ENCODE measurements at regions not wholly inside any gene's neighbourhood (a gene's known extent, or its start where the extent isn't known, plus 50 kb on each side); places are given as distances from the start of the nearest gene placed in this dataset.

DNA sequence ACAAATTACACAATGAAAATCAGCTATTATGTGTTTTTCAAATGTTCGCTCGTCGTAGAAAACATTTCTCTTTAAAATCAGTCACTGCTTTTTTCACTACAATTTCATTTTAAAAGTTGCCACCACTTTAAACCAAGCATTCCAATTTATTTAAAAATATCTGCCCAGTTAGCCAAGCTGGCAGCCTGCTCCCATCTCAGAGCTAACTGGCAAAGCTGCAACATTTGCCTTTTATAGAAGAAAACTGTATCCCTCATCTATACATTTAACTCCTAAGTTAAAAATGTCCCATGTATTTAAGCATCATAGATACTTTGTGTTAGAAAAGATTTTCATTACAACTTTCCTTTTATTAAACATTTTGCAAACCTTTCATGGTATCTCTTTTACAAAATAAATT lies 294.9 kb upstream of the ADAMTS16 start:
- no peaks in the 10 kb centered on the region for H3K4me1 ChIP-seq
- DNase-seq, result no peak
- no peak for TF ChIP-seq POLR2A (IDR thresholded peaks at IDR 0.05)
- TF ChIP-seq, protein P1, sequence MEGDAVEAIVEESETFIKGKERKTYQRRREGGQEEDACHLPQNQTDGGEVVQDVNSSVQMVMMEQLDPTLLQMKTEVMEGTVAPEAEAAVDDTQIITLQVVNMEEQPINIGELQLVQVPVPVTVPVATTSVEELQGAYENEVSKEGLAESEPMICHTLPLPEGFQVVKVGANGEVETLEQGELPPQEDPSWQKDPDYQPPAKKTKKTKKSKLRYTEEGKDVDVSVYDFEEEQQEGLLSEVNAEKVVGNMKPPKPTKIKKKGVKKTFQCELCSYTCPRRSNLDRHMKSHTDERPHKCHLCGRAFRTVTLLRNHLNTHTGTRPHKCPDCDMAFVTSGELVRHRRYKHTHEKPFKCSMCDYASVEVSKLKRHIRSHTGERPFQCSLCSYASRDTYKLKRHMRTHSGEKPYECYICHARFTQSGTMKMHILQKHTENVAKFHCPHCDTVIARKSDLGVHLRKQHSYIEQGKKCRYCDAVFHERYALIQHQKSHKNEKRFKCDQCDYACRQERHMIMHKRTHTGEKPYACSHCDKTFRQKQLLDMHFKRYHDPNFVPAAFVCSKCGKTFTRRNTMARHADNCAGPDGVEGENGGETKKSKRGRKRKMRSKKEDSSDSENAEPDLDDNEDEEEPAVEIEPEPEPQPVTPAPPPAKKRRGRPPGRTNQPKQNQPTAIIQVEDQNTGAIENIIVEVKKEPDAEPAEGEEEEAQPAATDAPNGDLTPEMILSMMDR (IDR thresholded peaks at IDR 0.05), result no peak
- H3K4me3 ChIP-seq, result no peak overlapping the region
- H3K36me3 ChIP-seq, result no peaks in the 10 kb centered on the region
- no peaks in the 10 kb centered on the region for H3K9me3 ChIP-seq
- no peaks in the 10 kb centered on the region for H3K27me3 ChIP-seq
- H3K27ac ChIP-seq, result no peak overlapping the region

DNA sequence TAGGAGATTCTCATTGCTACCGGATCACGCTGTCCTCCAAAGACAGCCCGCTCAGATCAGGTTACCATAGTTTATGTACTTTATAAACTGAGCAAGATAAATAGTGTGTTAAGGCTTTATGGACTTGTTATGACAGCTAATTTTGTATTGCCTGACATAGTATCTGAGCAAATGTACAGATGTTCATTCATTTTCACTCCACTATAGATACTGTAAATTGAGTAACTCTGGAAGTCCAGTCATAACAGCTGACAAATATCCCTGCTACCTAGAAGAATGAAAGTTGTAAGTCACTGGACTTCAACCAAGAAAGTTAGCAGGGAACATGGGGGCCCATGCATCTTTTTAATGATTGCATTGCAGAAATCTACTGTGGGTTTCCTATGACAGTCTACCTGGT lies 292.4 kb upstream of the ADAMTS16 start:
- H3K27ac ChIP-seq, result no peak overlapping the region
- DNase-seq, result no peak
- H3K36me3 ChIP-seq, result no peaks in the 10 kb centered on the region
- no peak overlapping the region for H3K4me3 ChIP-seq
- H3K27me3 ChIP-seq, result no peaks in the 10 kb centered on the region
- H3K9me3 ChIP-seq, result no peaks in the 10 kb centered on the region
- H3K4me1 ChIP-seq, result no peaks in the 10 kb centered on the region
- TF ChIP-seq POLR2A (IDR thresholded peaks at IDR 0.05), result no peak
- TF ChIP-seq, protein P1 (IDR thresholded peaks at IDR 0.05), result no peak

DNA sequence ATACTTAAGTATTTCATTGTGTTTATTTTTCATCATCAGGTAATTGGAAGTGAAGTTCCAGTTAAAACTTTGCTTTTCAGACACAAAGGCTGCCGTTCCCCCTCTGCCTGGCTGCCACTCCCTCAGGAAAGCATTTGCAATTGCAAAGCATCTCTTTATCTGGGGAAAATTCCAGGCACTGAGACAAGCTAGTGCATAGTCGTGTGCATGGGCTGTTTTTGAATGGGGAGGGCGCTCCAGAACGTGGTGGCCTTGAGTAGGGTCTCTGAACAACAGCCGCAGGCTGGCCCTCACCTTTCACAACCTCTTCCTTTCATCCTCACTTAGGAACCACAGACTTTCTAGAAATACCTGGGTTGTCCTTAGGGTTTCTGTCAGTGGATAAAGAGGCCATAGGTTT lies 285.1 kb upstream of the ADAMTS16 start:
- no peaks in the 10 kb centered on the region for H3K36me3 ChIP-seq
- no peak overlapping the region for H3K27ac ChIP-seq
- no peaks in the 10 kb centered on the region for H3K9me3 ChIP-seq
- H3K4me1 ChIP-seq, result no peaks in the 10 kb centered on the region
- DNase-seq, result no peak
- TF ChIP-seq, protein P1 (IDR thresholded peaks at IDR 0.05), result no peak
- TF ChIP-seq POLR2A (IDR thresholded peaks at IDR 0.05), result no peak
- H3K27me3 ChIP-seq, result no peaks in the 10 kb centered on the region
- no peak overlapping the region for H3K4me3 ChIP-seq

DNA sequence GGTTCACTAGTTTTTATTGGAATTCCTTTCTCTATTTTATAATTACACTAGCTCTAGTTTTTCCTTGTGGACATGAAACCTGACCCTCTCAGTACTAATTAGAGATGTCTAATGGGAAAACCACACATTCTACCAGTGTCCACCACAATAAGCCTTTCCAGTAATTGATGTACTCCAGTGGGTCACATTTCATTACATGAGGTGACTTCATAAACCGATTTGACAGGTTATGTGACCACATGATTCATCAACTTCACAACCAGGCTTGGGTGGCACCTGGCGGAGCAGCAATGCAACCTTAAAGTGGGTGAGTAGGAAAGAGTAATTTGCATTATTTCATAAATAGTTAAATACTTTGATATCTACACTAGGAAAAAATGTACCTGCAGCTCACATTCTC lies 284.2 kb upstream of the ADAMTS16 start:
- Histone ChIP-seq H3K4me3 (no peak overlapping the region), H3K9me3 (no peaks in the 10 kb centered on the region), H3K27ac (no peak overlapping the region), H3K36me3 (no peaks in the 10 kb centered on the region), H3K27me3 (no peaks in the 10 kb centered on the region), H3K4me1 (no peaks in the 10 kb centered on the region)
- TF ChIP-seq POLR2A (IDR thresholded peaks at IDR 0.05), result no peak
- TF ChIP-seq, protein P1 (IDR thresholded peaks at IDR 0.05), result no peak
- no peak for DNase-seq

DNA sequence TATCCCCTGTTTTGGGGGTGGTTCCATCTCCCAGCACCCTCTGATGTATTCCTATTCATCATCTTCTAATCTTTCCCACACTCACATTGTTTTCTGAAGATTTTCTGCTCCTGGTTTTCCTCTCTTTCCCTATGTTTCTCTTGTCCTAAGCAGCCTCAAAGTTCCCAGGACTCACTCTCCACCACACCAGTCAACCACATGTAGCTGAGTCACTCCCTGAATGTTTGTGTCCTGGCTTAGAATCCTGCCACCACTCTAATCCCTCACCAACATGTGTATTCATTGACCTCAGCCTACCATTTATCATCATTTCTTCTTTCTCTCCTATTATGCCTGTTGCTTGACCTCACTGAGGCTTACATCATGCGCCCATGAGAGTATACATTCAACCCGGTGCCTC lies 282.4 kb upstream of the ADAMTS16 start:
- DNase-seq, result no peak
- Histone ChIP-seq H3K4me1 (no peaks in the 10 kb centered on the region), H3K4me3 (no peak overlapping the region), H3K36me3 (no peaks in the 10 kb centered on the region), H3K27me3 (no peaks in the 10 kb centered on the region), H3K9me3 (no peaks in the 10 kb centered on the region), H3K27ac (no peak overlapping the region)
- no peak for TF ChIP-seq POLR2A (IDR thresholded peaks at IDR 0.05)
- TF ChIP-seq, protein P1 (IDR thresholded peaks at IDR 0.05), result no peak

All from Peyer's patch (tissue), 4 donors.